A549 (cell line): ENCODE measurements at regions not wholly inside any gene's neighbourhood (a gene's known extent, or its start where the extent isn't known, plus 50 kb on each side); places are given as distances from the start of the nearest gene placed in this dataset.

Source experiments
- ATAC-seq, 2 experiments: fragments of 200-7000 bp in 1 of 2; fragments of >200 bp in 1 of 2; cut with Nextera tagmentation in 1 of 2; cut with Tn5 transposase in 1 of 2; 3 replicates each; pipeline versions ENCODE4 v1.8.0 to v1.9.1; 2018 to 2020; ENCODE audit warnings: mild to moderate bottlenecking in 1 of 2, moderate library complexity in 1 of 2
- CTCF ChIA-PET: fragments of 300-600 bp; sonication (Branson Sonifier 250); formaldehyde crosslinking; extraction: SDS; loops from one replicate; lab custom pipeline; 2021; ENCODE audit warnings: antibody characterized with exemption, inconsistent platforms; lab: Yijun Ruan, JAX
- POLR2A ChIA-PET: fragments of 350-600 bp; formaldehyde crosslinking; extraction: SDS; loops from one replicate; lab custom pipeline; 2021; ENCODE audit warnings: antibody characterized with exemption, inconsistent platforms; lab: Yijun Ruan, JAX
- DNase-seq, 2 experiments: peaks; one replicate each; pipeline versions ENCODE4 v3.0.0 to v3.0.0-alpha.2; 2011 to 2016; ENCODE audit warnings: low read depth in 1 of 2, low spot score in 1 of 2
- FAIRE-seq: peaks from 2 replicates; lab custom pipeline; 2011; peaks lifted over from hg19 to GRCh38; lab: Jason Lieb, UNC
- H3K27ac ChIP-seq, 2 experiments: fragments of >200 bp; sonication (Bioruptor Twin); formaldehyde crosslinking; 3 replicates each; pipeline ENCODE4 v1.5.1; 2016 to 2017
- H3K4me1 ChIP-seq: fragments of >200 bp; sonication (Bioruptor Twin); formaldehyde crosslinking; 3 replicates; pipeline ENCODE4 v1.6.1; 2016
- H3K4me2 ChIP-seq: fragments of >200 bp; sonication (Bioruptor Twin); formaldehyde crosslinking; 3 replicates; pipeline ENCODE4 v1.6.1; 2016
- H3K4me3 ChIP-seq: fragments of >200 bp; sonication (Bioruptor Twin); formaldehyde crosslinking; 3 replicates; pipeline ENCODE4 v1.5.1; 2016
- H3K9me3 ChIP-seq: fragments of >200 bp; sonication (Bioruptor Twin); formaldehyde crosslinking; 3 replicates; pipeline ENCODE4 v1.6.1; 2016
- ATOH8 ChIP-seq: fragments of 250-450 bp; sonication (Bioruptor Pico); IDR thresholded peaks from 2 replicates; pipeline ENCODE4 v1.5.0; 2020; ENCODE audit warnings: low read depth, mild to moderate bottlenecking, moderate library complexity
- EHF ChIP-seq: fragments of 250-450 bp; sonication (Bioruptor Pico); IDR thresholded peaks from 2 replicates; pipeline ENCODE4 v1.5.0; 2020; ENCODE audit warnings: mild to moderate bottlenecking
- FOSL2 ChIP-seq, 2 experiments: fragments of 450-650 bp in 1 of 2; fragments of >200 bp in 1 of 2; sonication (Bioruptor Twin) in 1 of 2; formaldehyde crosslinking; IDR thresholded peaks; 2 replicates each; pipeline versions ENCODE4 v1.5.0 to v1.6.1; 2016 to 2020; ENCODE audit warnings: mild to moderate bottlenecking in 1 of 2, moderate library complexity in 1 of 2
- FOXS1 ChIP-seq: fragments of 250-450 bp; sonication (Bioruptor Pico); IDR thresholded peaks from 2 replicates; pipeline ENCODE4 v1.5.0; 2020; ENCODE audit warnings: mild to moderate bottlenecking, moderate library complexity
- HMGXB4 ChIP-seq: fragments of 250-450 bp; sonication (Bioruptor Pico); IDR thresholded peaks from 2 replicates; pipeline ENCODE4 v1.5.0; 2021; ENCODE audit warnings: mild to moderate bottlenecking, moderate library complexity, borderline replicate concordance
- HOXB5 ChIP-seq: fragments of 250-450 bp; sonication (Bioruptor Pico); IDR thresholded peaks from 2 replicates; pipeline ENCODE4 v1.5.0; 2020; ENCODE audit warnings: mild to moderate bottlenecking, moderate library complexity
- JUNB ChIP-seq: fragments of >200 bp; sonication (Bioruptor Twin); formaldehyde crosslinking; IDR thresholded peaks from 2 replicates; pipeline ENCODE4 v1.6.1; 2016
- MAFK ChIP-seq: fragments of 450-650 bp; IDR thresholded peaks from 2 replicates; pipeline ENCODE4 v1.6.1; 2014; ENCODE audit not compliant: partially characterized antibody
- MAX ChIP-seq: IDR thresholded peaks from 2 replicates; pipeline ENCODE4 v1.6.1; 2012
- PBX3 ChIP-seq: IDR thresholded peaks from 2 replicates; pipeline ENCODE4 v1.6.1; 2012
- PHF8 ChIP-seq: fragments of 200-600 bp; sonication (generic); IDR thresholded peaks from 2 replicates; pipeline ENCODE4 v1.6.1; 2016; ENCODE audit warnings: low read depth, mild to moderate bottlenecking, antibody characterized with exemption, moderate library complexity, borderline replicate concordance
- POLR2A ChIP-seq: IDR thresholded peaks from 2 replicates; pipeline ENCODE4 v1.6.1; 2012; ENCODE audit warnings: mild to moderate bottlenecking, low read length
- RAD21 ChIP-seq, 2 experiments: fragments of >200 bp in 1 of 2; sonication (Bioruptor Twin) in 1 of 2; formaldehyde crosslinking in 1 of 2; IDR thresholded peaks in 1 of 2; conservative IDR thresholded peaks in 1 of 2; 2 replicates in 1 of 2; 3 replicates in 1 of 2; pipeline ENCODE4 v1.6.1; 2012 to 2018; ENCODE audit warnings: inconsistent platforms in 1 of 2
- RARB ChIP-seq: fragments of 250-450 bp; sonication (Bioruptor Pico); IDR thresholded peaks from 2 replicates; pipeline ENCODE4 v1.8.0; 2021; ENCODE audit warnings: mild to moderate bottlenecking, moderate library complexity
- RFX5 ChIP-seq: fragments of 450-650 bp; IDR thresholded peaks from 2 replicates; pipeline ENCODE4 v1.7.1; 2014; ENCODE audit warnings: antibody characterized with exemption, mild to moderate bottlenecking, moderate library complexity
- SMC3 ChIP-seq: fragments of >200 bp; sonication (Bioruptor Twin); formaldehyde crosslinking; IDR thresholded peaks from 3 replicates; pipeline ENCODE4 v1.6.1; 2018; ENCODE audit warnings: inconsistent platforms
- SREBF2 ChIP-seq: fragments of 450-650 bp; IDR thresholded peaks from 2 replicates; pipeline ENCODE4 v1.6.1; 2014; ENCODE audit warnings: mild to moderate bottlenecking, moderate library complexity
- ZC3H11A ChIP-seq: fragments of 450-650 bp; IDR thresholded peaks from 2 replicates; pipeline ENCODE4 v1.6.1; 2014; ENCODE audit warnings: antibody characterized with exemption, mild to moderate bottlenecking
- ZFP36 ChIP-seq: fragments of 450-650 bp; IDR thresholded peaks from 2 replicates; pipeline ENCODE4 v1.6.1; 2014; ENCODE audit warnings: borderline replicate concordance; ENCODE audit not compliant: partially characterized antibody
- WGBS: methylation state at CpG from one replicate; pipeline ENCODE4 v1.1.6; 2017; ENCODE audit errors: missing lambda C conversion rate; 5-methylcytosine and 5-hydroxymethylcytosine counted together
- TF ChIP-seq, protein P1 (sequence below): fragments of 150-350 bp; IDR thresholded peaks from 2 replicates; pipeline ENCODE4 v1.6.1; 2014; ENCODE audit warnings: low read depth, mild to moderate bottlenecking, low read length
- TF ChIP-seq, protein P2 (sequence below): fragments of 450-650 bp; IDR thresholded peaks from 2 replicates; pipeline ENCODE4 v1.6.1; 2014; ENCODE audit warnings: antibody characterized with exemption

- TF ChIP-seq, protein P1, sequence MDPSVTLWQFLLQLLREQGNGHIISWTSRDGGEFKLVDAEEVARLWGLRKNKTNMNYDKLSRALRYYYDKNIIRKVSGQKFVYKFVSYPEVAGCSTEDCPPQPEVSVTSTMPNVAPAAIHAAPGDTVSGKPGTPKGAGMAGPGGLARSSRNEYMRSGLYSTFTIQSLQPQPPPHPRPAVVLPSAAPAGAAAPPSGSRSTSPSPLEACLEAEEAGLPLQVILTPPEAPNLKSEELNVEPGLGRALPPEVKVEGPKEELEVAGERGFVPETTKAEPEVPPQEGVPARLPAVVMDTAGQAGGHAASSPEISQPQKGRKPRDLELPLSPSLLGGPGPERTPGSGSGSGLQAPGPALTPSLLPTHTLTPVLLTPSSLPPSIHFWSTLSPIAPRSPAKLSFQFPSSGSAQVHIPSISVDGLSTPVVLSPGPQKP: no peak
- TF ChIP-seq POLR2A: no peak
- TF ChIP-seq, all 56 proteins: peak for 0
These were observed 265.2 kb upstream of the MSX2 start (continued) for GRCh38 chr5:174459071-174459702.

DNA sequence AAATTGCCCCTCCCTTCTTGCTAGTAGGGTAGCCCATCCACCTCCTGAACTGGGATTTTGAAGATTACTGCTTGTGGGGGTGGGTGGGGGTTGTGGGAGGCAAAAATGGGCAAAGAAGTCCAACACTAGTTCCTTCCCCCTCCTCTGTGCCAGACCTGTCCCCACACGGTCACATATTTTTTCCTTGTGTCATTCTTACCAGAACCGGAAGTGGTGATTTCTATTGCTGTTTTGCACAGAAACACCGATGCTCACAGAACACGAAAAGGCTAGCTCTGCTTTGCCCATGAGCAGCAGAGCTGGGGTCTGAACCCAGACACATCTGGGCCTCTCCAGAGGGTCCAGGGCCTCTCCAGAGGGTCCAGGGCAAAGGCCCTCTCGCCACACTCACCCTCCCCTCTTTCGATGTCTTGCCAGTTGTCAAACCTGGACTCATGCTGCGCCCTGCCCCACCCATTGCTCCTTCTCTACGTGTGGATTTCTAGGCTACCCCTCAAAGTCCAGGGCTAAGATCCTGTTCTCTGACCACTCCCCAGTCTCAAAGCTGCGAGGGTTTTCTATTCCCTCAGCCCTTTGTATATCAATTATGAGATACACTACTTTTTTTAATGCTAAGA, 264.4 kb upstream of the MSX2 start:
- CTCF ChIA-PET: interaction anchor here (1.2 kb wide), 1 partner anchor 47 kb away, joined by 3 read pairs; no protein-coding TSS in a partner anchor
- no peak overlapping the region for H3K27ac ChIP-seq
- H3K4me3 ChIP-seq: no peak overlapping the region
- no peak for ATAC-seq
- no peak for DNase-seq
- H3K9me3 ChIP-seq: no peaks in the 10 kb centered on the region
- no peak overlapping the region for H3K4me2 ChIP-seq
- no peak for FAIRE-seq
- WGBS: 31% methylated on average over 9 of the region's 9 CpGs
- no peaks in the 10 kb centered on the region for H3K4me1 ChIP-seq
- no peak for TF ChIP-seq ZC3H11A
- no peak for TF ChIP-seq PHF8
- no peak for TF ChIP-seq RFX5
- no peak for TF ChIP-seq EHF (CRISPR knock-in tag)
- no peak for TF ChIP-seq ATOH8 (CRISPR knock-in tag)
- TF ChIP-seq RAD21 (conservative IDR thresholded peaks at IDR 0.05 in 1 of 2, IDR thresholded peaks at IDR 0.05 in 1 of 2): no peak
- TF ChIP-seq MAX: no peak
- no peak for TF ChIP-seq HOXB5 (CRISPR knock-in tag)
- no peak for TF ChIP-seq ZFP36
- no peak for TF ChIP-seq HMGXB4 (CRISPR knock-in tag)
- TF ChIP-seq RARB (CRISPR knock-in tag): no peak
- no peak for TF ChIP-seq FOSL2 (IDR thresholded peaks at IDR 0.05)
- TF ChIP-seq FOSL2 (CRISPR knock-in tag; IDR thresholded peaks at IDR 0.05): no peak
- no peak for TF ChIP-seq FOXS1 (CRISPR knock-in tag)
- no peak for TF ChIP-seq JUNB
- TF ChIP-seq SREBF2: no peak
- TF ChIP-seq, all 56 proteins: peak for 0
- POLR2A ChIA-PET: no interaction called here

DNA sequence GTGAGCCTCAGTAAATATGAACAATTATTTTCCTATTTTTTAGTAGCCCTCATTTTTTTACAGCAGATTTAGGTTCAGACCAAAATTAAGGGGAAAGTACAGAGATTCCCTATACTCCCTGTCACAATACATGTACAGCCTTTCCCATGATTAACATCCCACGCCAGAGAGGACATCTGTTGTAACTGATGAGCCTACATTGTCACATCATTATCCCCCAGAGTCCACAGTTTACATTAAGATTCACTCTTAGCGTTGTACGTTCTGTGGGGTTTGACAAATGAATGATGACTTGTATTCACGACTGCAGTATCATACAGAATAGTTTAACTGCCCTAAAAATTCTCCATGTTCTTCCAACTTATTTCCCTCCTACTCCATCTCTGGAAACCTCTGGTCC, 262.3 kb upstream of the MSX2 start:
- H3K4me1 ChIP-seq: no peaks in the 10 kb centered on the region

More for the DNA sequence above, 262.3 kb upstream of the MSX2 start:
- Histone ChIP-seq H3K4me2 (no peak overlapping the region), H3K9me3 (no peaks in the 10 kb centered on the region), H3K4me3 (no peak overlapping the region), H3K27ac (no peak overlapping the region)
- TF ChIP-seq, protein P2, sequence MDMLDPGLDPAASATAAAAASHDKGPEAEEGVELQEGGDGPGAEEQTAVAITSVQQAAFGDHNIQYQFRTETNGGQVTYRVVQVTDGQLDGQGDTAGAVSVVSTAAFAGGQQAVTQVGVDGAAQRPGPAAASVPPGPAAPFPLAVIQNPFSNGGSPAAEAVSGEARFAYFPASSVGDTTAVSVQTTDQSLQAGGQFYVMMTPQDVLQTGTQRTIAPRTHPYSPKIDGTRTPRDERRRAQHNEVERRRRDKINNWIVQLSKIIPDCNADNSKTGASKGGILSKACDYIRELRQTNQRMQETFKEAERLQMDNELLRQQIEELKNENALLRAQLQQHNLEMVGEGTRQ: no peak
- TF ChIP-seq SMC3 (no peak), MAFK (no peak), PBX3 (no peak), FOXS1 (CRISPR knock-in tag) (no peak), ZFP36 (no peak), RAD21 (conservative IDR thresholded peaks at IDR 0.05 in 1 of 2, IDR thresholded peaks at IDR 0.05 in 1 of 2) (no peak)
- no peak for FAIRE-seq
- no peak for DNase-seq
- ChIA-PET POLR2A (no interaction called here), CTCF (interaction anchor here (0.8 kb wide), 1 partner anchor 22 kb away, joined by 3 read pairs; no protein-coding TSS in a partner anchor)
- WGBS: 39% methylated on average over 4 of the region's 4 CpGs
- ATAC-seq: no peak
